Astrocyte of the spinal cord (primary cell): ENCODE measurements at regions not wholly inside any gene's neighbourhood (a gene's known extent, or its start where the extent isn't known, plus 50 kb on each side); places are given as distances from the start of the nearest gene placed in this dataset.

Experiments used
- DNase-seq: peaks from one replicate; pipeline ENCODE4 v3.0.0; 2011; ENCODE audit warnings: low read depth, low spot score
- H3K4me3 ChIP-seq: 2 replicates; pipeline ENCODE4 v1.5.1; 2011; ENCODE audit warnings: low read depth, mild to moderate bottlenecking, low read length, moderate library complexity
- CTCF ChIP-seq: IDR thresholded peaks from 2 replicates; pipeline ENCODE4 v1.5.1; 2012; ENCODE audit warnings: low read depth, mild to moderate bottlenecking, low read length, inconsistent platforms
- in situ Hi-C: cut with HindIII; loops from 2 replicates; pipeline ENCODE4 v1.10.0; 2017; ENCODE audit warnings: low sequenced_read_pairs

GRCh38 chr6:40887792-40888340 lies 151.2 kb downstream of the UNC5CL start:
- DNase-seq, result no peak
- no peak for TF ChIP-seq CTCF
- in situ Hi-C loops, result no loop called here
- no peak overlapping the region for H3K4me3 ChIP-seq

- H3K4me3 ChIP-seq, result no peak overlapping the region
- no peak for DNase-seq
- in situ Hi-C loops, result no loop called here
- no peak for TF ChIP-seq CTCF
These were observed 151.8 kb downstream of the UNC5CL start for GRCh38 chr6:40887079-40887791.

GRCh38 chr6:40885139-40885774 lies 153.8 kb downstream of the UNC5CL start:
- TF ChIP-seq CTCF, result no peak
- in situ Hi-C loops, result no loop called here
- no peak overlapping the region for H3K4me3 ChIP-seq
- DNase-seq, result no peak

- no peak overlapping the region for H3K4me3 ChIP-seq
- no peak for TF ChIP-seq CTCF
- in situ Hi-C loops, result no loop called here
- no peak for DNase-seq
These were observed 156.6 kb downstream of the UNC5CL start for GRCh38 chr6:40882323-40882997.

GRCh38 chr6:40881501-40881900 lies 157.5 kb downstream of the UNC5CL start:
- no peak overlapping the region for H3K4me3 ChIP-seq
- no peak for DNase-seq
- in situ Hi-C loops, result no loop called here
- no peak for TF ChIP-seq CTCF

- in situ Hi-C loops, result no loop called here
- H3K4me3 ChIP-seq, result no peak overlapping the region
- DNase-seq, result no peak
- no peak for TF ChIP-seq CTCF
These were observed 158.1 kb downstream of the UNC5CL start for GRCh38 chr6:40880906-40881305.
